ENCODE measurements at regions not wholly inside any gene's neighbourhood (a gene's known extent, or its start where the extent isn't known, plus 50 kb on each side); places are given as distances from the start of the nearest gene placed in this dataset.
"Not testable (repeated sequence)": the region's sequence is repeated elsewhere in the genome, so short reads cannot be mapped to it uniquely, and the experiment has no call there.

DNA sequence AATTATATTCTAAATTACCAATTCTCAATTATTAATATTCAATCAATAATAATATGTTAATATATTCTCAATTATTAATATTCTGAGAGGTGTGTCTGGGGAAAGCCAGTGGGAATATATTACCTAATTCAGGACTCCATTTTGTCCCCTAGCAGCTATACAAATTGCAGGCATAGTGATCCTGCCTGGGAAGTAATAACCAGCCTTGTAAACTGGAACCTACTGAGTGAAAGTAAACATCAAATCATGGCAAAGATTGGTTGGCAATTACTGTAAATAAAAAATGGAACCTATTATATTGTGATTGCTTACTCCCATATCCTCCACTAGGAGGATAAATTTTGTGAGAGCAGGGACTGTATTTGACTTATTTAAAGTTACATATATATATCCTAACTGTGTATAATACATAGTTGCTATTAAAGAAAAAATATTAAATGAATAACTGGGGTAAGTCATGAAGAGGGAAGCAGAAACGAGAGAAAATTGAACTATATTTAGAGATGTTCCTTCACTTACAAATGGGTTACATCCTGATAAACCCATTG, 150.5 kb upstream of the ELL2 start:
- Histone ChIP-seq H3K4me3 (ENCODE audit: low read length) (no peak overlapping the region), H3K27ac (ENCODE audit: low read depth in 1 of 2, low read length in 2 of 2) (no peak overlapping the region), H3K27me3 (ENCODE audit: control insufficient read depth in 1 of 2, insufficient read depth in 2 of 2, low read length in 2 of 2) (no peaks in the 10 kb centered on the region), H3K36me3 (ENCODE audit: insufficient read depth, low read length) (no peaks in the 10 kb centered on the region), H3K9me3 (ENCODE audit: control insufficient read depth in 1 of 2, insufficient read depth in 1 of 2, low read length in 2 of 2) (no peaks in the 10 kb centered on the region), H3K4me1 (ENCODE audit: insufficient read depth, low read length) (no peaks in the 10 kb centered on the region)
- H3K27me3 Mint-ChIP-seq = peaks cover 4% of the 10 kb centered on the region
- ChIA-PET CTCF (no interaction called here), POLR2A (no interaction called here)
- ATAC-seq (ENCODE audit: poor library complexity) = no peak
- no peak overlapping the region for H3K4me3 Mint-ChIP-seq
- no peak overlapping the region for H3K27ac Mint-ChIP-seq
- TF ChIP-seq, protein P1, sequence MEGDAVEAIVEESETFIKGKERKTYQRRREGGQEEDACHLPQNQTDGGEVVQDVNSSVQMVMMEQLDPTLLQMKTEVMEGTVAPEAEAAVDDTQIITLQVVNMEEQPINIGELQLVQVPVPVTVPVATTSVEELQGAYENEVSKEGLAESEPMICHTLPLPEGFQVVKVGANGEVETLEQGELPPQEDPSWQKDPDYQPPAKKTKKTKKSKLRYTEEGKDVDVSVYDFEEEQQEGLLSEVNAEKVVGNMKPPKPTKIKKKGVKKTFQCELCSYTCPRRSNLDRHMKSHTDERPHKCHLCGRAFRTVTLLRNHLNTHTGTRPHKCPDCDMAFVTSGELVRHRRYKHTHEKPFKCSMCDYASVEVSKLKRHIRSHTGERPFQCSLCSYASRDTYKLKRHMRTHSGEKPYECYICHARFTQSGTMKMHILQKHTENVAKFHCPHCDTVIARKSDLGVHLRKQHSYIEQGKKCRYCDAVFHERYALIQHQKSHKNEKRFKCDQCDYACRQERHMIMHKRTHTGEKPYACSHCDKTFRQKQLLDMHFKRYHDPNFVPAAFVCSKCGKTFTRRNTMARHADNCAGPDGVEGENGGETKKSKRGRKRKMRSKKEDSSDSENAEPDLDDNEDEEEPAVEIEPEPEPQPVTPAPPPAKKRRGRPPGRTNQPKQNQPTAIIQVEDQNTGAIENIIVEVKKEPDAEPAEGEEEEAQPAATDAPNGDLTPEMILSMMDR (IDR thresholded peaks at IDR 0.05) = no peak
- no peaks in the 10 kb centered on the region for H3K36me3 Mint-ChIP-seq (ENCODE audit: low read depth)
- intact Hi-C loops (cut with DNase I, micrococcal nuclease) = no loop called here
- H3K4me1 Mint-ChIP-seq (ENCODE audit: low read depth) = peaks cover 4% of the 10 kb centered on the region
- no peak for DNase-seq
- H3K9me3 Mint-ChIP-seq = no peaks in the 10 kb centered on the region

DNA sequence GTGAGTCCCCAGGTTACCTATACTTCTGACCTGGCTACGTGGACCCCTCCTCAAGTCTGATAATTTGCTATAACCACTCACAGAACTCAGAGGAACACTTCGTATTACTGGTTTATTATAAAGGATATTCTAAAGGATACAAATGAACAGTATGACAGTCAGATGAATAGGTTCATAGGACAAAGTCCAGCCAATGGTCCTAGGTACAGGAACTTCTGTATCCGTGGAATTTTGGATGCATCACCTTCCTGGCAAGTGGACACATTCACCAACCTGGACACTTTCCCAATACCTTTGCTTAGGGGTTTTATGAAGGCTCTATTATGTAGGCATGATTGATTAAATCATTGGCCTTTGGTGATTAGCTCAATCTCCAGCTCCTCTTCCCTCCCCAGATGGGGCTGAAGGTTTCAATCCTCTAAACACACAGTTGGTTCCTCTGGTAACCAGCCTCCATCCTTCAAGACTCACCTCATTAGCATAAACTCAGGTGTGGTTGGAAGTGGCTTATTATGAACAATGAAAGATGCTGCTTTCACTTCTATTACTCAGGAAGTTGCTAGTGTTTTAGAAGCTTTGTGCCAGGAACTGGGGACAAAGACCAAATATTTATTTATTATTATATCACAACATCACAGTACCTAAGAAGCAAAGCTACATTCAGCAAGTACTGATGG, 149.6 kb upstream of the ELL2 start:
- no peaks in the 10 kb centered on the region for H3K36me3 Mint-ChIP-seq (ENCODE audit: low read depth)
- no peaks in the 10 kb centered on the region for H3K9me3 Mint-ChIP-seq
- H3K4me1 Mint-ChIP-seq (ENCODE audit: low read depth) = peaks cover 4% of the 10 kb centered on the region
- no peak overlapping the region for H3K4me3 Mint-ChIP-seq
- ChIA-PET POLR2A (no interaction called here), CTCF (no interaction called here)
- ATAC-seq (ENCODE audit: poor library complexity) = no peak
- DNase-seq = no peak
- Histone ChIP-seq H3K36me3 (ENCODE audit: insufficient read depth, low read length) (no peaks in the 10 kb centered on the region), H3K27me3 (ENCODE audit: control insufficient read depth in 1 of 2, insufficient read depth in 2 of 2, low read length in 2 of 2) (no peaks in the 10 kb centered on the region), H3K9me3 (ENCODE audit: control insufficient read depth in 1 of 2, insufficient read depth in 1 of 2, low read length in 2 of 2) (no peaks in the 10 kb centered on the region), H3K4me1 (ENCODE audit: insufficient read depth, low read length) (no peaks in the 10 kb centered on the region), H3K4me3 (ENCODE audit: low read length) (no peak overlapping the region), H3K27ac (ENCODE audit: low read depth in 1 of 2, low read length in 2 of 2) (no peak overlapping the region)
- intact Hi-C loops (cut with DNase I, micrococcal nuclease) = no loop called here
- TF ChIP-seq, protein P1 (IDR thresholded peaks at IDR 0.05) = no peak
- peaks cover 4% of the 10 kb centered on the region for H3K27me3 Mint-ChIP-seq
- no peak overlapping the region for H3K27ac Mint-ChIP-seq

DNA sequence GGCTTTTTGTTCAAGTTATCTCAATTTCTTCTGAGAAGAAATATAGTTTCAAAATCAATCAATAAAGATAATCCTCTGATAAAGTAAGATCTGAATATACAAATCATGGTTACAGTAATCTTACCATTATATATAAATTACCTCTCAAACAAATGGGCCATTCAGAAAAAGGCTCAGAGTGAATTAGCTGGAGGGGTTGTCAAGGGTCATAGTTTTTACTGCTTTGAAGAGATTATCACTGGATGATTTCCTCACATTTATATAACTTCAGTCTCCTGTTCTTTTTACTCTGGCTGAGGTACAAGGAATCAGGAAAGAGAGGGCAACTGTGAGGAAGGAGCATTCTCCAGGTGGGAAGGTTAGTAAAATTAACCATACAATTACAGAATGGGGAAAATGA, 148.6 kb upstream of the ELL2 start:
- no peak for ATAC-seq (ENCODE audit: poor library complexity)
- Mint-ChIP-seq H3K27ac (no peak overlapping the region), H3K4me3 (no peak overlapping the region), H3K4me1 (ENCODE audit: low read depth) (no peaks in the 10 kb centered on the region), H3K36me3 (ENCODE audit: low read depth) (no peaks in the 10 kb centered on the region), H3K9me3 (peaks cover 5% of the 10 kb centered on the region), H3K27me3 (peaks cover 4% of the 10 kb centered on the region)
- H3K36me3 ChIP-seq (ENCODE audit: insufficient read depth, low read length) = no peaks in the 10 kb centered on the region
- no peaks in the 10 kb centered on the region for H3K4me1 ChIP-seq (ENCODE audit: insufficient read depth, low read length)
- TF ChIP-seq, protein P1 (IDR thresholded peaks at IDR 0.05) = no peak
- no peaks in the 10 kb centered on the region for H3K27me3 ChIP-seq (ENCODE audit: control insufficient read depth in 1 of 2, insufficient read depth in 2 of 2, low read length in 2 of 2)
- ChIA-PET POLR2A (no interaction called here), CTCF (no interaction called here)
- intact Hi-C loops (cut with DNase I, micrococcal nuclease) = no loop called here
- H3K4me3 ChIP-seq (ENCODE audit: low read length) = no peak overlapping the region
- H3K9me3 ChIP-seq (ENCODE audit: control insufficient read depth in 1 of 2, insufficient read depth in 1 of 2, low read length in 2 of 2) = no peaks in the 10 kb centered on the region
- H3K27ac ChIP-seq (ENCODE audit: low read depth in 1 of 2, low read length in 2 of 2) = no peak overlapping the region
- no peak for DNase-seq

DNA sequence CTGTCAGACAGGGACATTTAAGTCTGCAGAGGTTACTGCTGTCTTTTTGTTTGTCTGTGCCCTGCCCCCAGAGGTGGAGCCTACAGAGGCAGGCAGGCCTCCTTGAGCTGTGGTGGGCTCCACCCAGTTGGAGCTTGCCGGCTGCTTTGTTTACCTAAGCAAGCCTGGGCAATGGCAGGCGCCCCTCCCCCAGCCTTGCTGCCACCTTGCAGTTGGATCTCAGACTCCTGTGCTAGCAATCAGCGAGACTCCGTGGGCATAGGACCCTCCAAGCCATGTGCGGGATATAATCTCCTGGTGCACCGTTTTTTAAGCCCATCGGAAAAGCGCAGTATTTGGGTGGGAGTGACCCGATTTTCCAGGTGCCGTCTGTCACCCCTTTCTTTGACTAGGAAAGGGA, 147.0 kb upstream of the ELL2 start:
- CTCF ChIA-PET, POLR2A ChIA-PET: not testable (repeated sequence)

DNA sequence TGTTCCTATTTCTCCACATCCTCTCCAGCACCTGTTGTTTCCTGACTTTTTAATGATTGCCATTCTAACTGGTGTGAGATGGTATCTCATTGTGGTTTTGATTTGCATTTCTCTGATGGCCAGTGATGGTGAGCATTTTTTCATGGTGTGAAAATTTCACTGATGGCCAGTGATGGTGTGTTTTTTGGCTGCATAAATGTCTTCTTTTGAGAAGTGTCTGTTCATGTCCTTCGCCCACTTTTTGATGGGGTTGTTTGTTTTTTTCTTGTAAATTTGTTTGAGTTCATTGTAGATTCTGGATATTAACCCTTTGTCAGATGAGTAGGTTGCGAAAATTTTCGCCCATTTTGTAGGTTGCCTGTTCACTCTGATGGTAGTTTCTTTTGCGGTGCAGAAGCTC, 142.2 kb upstream of the ELL2 start:
- DNase-seq; H3K4me3 Mint-ChIP-seq; H3K27me3 Mint-ChIP-seq; H3K9me3 Mint-ChIP-seq; H3K4me1 Mint-ChIP-seq (ENCODE audit: low read depth); H3K27me3 ChIP-seq (ENCODE audit: control insufficient read depth in 1 of 2, insufficient read depth in 2 of 2, low read length in 2 of 2); CTCF ChIA-PET; H3K36me3 Mint-ChIP-seq (ENCODE audit: low read depth); H3K4me1 ChIP-seq (ENCODE audit: insufficient read depth, low read length); H3K36me3 ChIP-seq (ENCODE audit: insufficient read depth, low read length); ATAC-seq (ENCODE audit: poor library complexity); H3K9me3 ChIP-seq (ENCODE audit: control insufficient read depth in 1 of 2, insufficient read depth in 1 of 2, low read length in 2 of 2); H3K27ac ChIP-seq (ENCODE audit: low read depth in 1 of 2, low read length in 2 of 2); POLR2A ChIA-PET; H3K27ac Mint-ChIP-seq; intact Hi-C loops (cut with DNase I, micrococcal nuclease); H3K4me3 ChIP-seq (ENCODE audit: low read length): not testable (repeated sequence)

More for the DNA sequence above, 147.0 kb upstream of the ELL2 start:
- H3K9me3 Mint-ChIP-seq; DNase-seq; H3K27me3 Mint-ChIP-seq; H3K36me3 Mint-ChIP-seq (ENCODE audit: low read depth); ATAC-seq (ENCODE audit: poor library complexity); intact Hi-C loops (cut with DNase I, micrococcal nuclease); H3K4me3 ChIP-seq (ENCODE audit: low read length); H3K27ac ChIP-seq (ENCODE audit: low read depth in 1 of 2, low read length in 2 of 2); H3K4me1 Mint-ChIP-seq (ENCODE audit: low read depth); H3K27ac Mint-ChIP-seq; H3K27me3 ChIP-seq (ENCODE audit: control insufficient read depth in 1 of 2, insufficient read depth in 2 of 2, low read length in 2 of 2); H3K9me3 ChIP-seq (ENCODE audit: control insufficient read depth in 1 of 2, insufficient read depth in 1 of 2, low read length in 2 of 2); H3K4me3 Mint-ChIP-seq; H3K36me3 ChIP-seq (ENCODE audit: insufficient read depth, low read length); H3K4me1 ChIP-seq (ENCODE audit: insufficient read depth, low read length): not testable (repeated sequence)

All from CD4-positive, alpha-beta T cell (primary cell).